Fibroblast of skin of left quadriceps (primary cell): ENCODE measurements at regions not wholly inside any gene's neighbourhood (a gene's known extent, or its start where the extent isn't known, plus 50 kb on each side); places are given as distances from the start of the nearest gene placed in this dataset.
"Not testable (repeated sequence)": the region's sequence is repeated elsewhere in the genome, so short reads cannot be mapped to it uniquely, and the experiment has no call there.

Source experiments
- DNase-seq, 2 experiments: peaks; one replicate each; pipeline ENCODE4 v3.0.0-alpha.2; 2013; ENCODE audit warnings: low read depth in 2 of 2

- DNase-seq = no peak
Observed at GRCh38 chr3:33919312-33920120, 121.1 kb downstream of the PDCD6IP start.

- DNase-seq = no peak
Observed at GRCh38 chr3:33920511-33920910, 122.1 kb downstream of the PDCD6IP start.

- no peak for DNase-seq
Observed at GRCh38 chr3:33921608-33922007, 123.2 kb downstream of the PDCD6IP start.

GRCh38 chr3:33926998-33927605 lies 128.7 kb downstream of the PDCD6IP start:
- no peak for DNase-seq

GRCh38 chr3:33929813-33930212 lies 131.4 kb downstream of the PDCD6IP start:
- no peak for DNase-seq

- DNase-seq = no peak
Observed at GRCh38 chr3:33931512-33931911, 133.1 kb downstream of the PDCD6IP start.

- no peak for DNase-seq
Observed at GRCh38 chr3:33932010-33932764, 133.8 kb downstream of the PDCD6IP start.

GRCh38 chr3:33936171-33936920 lies 137.9 kb downstream of the PDCD6IP start:
- DNase-seq = no peak

- no peak for DNase-seq
Observed at GRCh38 chr3:33936921-33937525, 138.6 kb downstream of the PDCD6IP start.

- DNase-seq = no peak
Observed at GRCh38 chr3:33937628-33938027, 139.2 kb downstream of the PDCD6IP start.

- no peak for DNase-seq
Observed at GRCh38 chr3:33940149-33940548, 141.7 kb downstream of the PDCD6IP start.

- no peak for DNase-seq
Observed at GRCh38 chr3:33940736-33941135, 142.3 kb downstream of the PDCD6IP start.

GRCh38 chr3:33941804-33942203 lies 143.4 kb downstream of the PDCD6IP start:
- DNase-seq = no peak

GRCh38 chr3:33942483-33943150 lies 144.2 kb downstream of the PDCD6IP start:
- no peak for DNase-seq

- no peak for DNase-seq
Observed at GRCh38 chr3:33943277-33943676, 144.8 kb downstream of the PDCD6IP start.

- not testable (repeated sequence) for DNase-seq
Observed at GRCh38 chr3:33946612-33947011, 148.2 kb downstream of the PDCD6IP start.

- DNase-seq = no peak
Observed at GRCh38 chr3:33947272-33948195, 149.1 kb downstream of the PDCD6IP start.

GRCh38 chr3:33949074-33949473 lies 150.6 kb downstream of the PDCD6IP start:
- no peak for DNase-seq

GRCh38 chr3:33954956-33955355 lies 156.5 kb downstream of the PDCD6IP start:
- no peak for DNase-seq

- DNase-seq = no peak
Observed at GRCh38 chr3:33956206-33956605, 157.8 kb downstream of the PDCD6IP start.
